ENCODE measurements at regions not wholly inside any gene's neighbourhood (a gene's known extent, or its start where the extent isn't known, plus 50 kb on each side); places are given as distances from the start of the nearest gene placed in this dataset.

- TF ChIP-seq CTCF (IDR thresholded peaks at IDR 0.05; ENCODE audit: insufficient read depth, low read depth, low read length) = peak; percentile 3
- no peak for TF ChIP-seq EZH2 (IDR thresholded peaks at IDR 0.05; ENCODE audit: insufficient read depth, low read length)
These were observed 55.2 kb upstream of the FAM136A start for GRCh38 chr2:70356941-70357683.

Measured in astrocyte (in vitro differentiated cells and primary cell).